GM21515 (cell line): ENCODE measurements at regions not wholly inside any gene's neighbourhood (a gene's known extent, or its start where the extent isn't known, plus 50 kb on each side); places are given as distances from the start of the nearest gene placed in this dataset.
"Not testable (repeated sequence)": the region's sequence is repeated elsewhere in the genome, so short reads cannot be mapped to it uniquely, and the experiment has no call there.

Experiments used
- ATAC-seq: cut with Tn5 transposase; IDR thresholded peaks from one replicate; pipeline ENCODE4 v1.9.1; 2021; ENCODE audit not compliant: unreplicated experiment

DNA sequence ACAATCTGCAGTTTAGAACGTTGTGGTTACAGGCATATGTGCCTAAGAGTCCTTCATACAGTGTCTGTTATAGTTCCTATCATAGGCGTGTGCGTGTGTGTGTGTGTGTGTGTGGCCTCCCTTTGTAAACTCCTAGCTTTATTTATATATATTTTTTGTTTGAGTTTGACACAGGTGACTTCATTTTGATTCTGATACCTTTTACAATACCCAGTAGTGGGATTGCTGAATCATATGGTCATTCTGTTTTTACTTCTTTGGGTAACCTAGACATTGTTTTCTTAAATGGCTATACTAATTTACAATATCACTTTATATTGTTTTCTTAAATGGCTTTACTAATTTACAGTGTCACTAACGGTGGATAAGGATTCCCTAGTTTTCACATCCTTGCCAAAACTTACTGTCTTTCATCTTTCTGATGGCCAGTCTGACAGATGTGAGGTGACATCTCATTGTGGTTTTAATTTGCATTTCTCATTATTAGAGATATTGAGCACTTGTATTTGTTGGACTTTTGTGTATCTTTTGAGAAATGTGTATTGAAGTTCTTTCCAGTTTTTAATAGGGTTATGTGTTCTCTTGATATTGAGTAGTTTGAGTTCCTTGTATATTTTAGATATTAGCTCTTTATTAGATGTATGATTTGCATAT lies 211.1 kb upstream of the NUDT6 start:
- ATAC-seq: peak; percentile 61

DNA sequence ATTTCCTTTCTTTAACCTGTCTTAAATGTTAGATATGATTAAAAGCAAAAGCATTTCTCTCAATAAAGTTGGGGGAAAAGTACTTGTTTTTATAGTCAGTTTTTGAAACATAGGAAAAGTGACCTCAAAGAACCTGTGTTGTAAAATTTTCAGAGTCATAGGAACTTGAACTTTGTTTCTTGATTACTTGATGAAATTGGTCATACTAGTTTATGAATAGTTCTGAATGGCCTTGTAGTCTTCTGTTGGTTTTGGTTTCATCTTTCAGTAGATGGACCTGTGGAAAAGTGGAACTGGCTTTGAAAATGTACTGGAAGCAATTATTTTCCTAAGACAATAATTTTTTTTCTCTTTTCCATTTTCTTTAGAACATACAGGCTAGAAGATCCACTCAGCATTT lies 222.2 kb upstream of the NUDT6 start:
- ATAC-seq: no peak

DNA sequence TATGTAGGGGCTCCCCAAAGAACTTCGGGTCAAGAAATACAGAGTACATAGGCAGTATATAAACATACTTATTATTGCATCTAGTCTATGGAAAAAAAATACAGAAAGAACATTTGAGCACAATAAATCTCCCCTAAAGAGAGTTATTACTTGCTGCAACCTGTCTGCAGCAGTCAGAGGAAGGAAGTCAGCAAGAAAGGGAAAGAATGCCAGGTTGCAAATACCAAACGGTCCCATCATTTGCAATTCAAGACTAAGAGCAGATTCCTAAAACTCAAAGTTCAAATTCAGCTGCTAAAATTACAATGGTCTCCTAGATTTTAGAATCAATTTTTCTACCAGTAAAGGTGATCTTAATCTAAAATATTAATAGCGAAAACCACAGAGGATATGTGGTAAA lies 236.2 kb upstream of the NUDT6 start:
- no peak for ATAC-seq

DNA sequence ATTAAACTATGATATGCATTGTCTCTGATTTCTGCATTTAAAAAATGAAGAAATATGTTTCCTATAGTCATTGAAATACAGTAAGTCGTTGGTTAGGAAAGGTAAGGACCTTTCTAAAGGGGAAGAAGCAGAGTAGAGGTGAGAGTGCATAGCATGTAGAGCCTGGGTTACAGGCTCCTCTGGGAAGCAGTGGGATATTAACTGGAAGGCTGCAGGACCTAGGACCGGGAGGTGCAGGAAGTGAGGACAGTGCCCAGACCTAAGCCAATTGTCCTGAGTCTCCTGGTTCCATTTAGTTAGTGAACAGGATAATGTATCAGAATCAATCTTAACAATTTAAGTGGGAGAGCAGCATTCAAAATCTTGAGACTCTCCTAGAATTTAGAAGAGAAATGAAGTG lies 237.1 kb upstream of the NUDT6 start:
- ATAC-seq: no peak

DNA sequence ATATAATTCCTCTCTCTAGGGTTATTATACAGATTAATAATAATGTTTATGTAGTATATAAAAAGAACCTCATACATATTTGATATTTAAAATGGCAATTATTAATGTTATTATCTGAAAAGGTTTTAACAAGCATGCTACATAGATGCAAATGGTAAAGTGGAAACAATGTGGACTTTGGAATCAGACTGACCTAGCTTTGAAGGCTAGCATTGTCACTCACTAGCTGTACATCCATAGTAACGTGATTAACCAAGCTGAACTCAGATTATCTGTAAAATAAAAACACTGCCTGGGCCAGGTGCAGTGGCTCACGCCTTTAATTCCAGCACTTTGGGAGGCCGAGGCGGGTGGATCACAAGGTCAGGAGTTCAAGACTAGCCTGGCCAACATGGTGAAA lies 233.7 kb upstream of the SPRY1 start:
- no peak for ATAC-seq

DNA sequence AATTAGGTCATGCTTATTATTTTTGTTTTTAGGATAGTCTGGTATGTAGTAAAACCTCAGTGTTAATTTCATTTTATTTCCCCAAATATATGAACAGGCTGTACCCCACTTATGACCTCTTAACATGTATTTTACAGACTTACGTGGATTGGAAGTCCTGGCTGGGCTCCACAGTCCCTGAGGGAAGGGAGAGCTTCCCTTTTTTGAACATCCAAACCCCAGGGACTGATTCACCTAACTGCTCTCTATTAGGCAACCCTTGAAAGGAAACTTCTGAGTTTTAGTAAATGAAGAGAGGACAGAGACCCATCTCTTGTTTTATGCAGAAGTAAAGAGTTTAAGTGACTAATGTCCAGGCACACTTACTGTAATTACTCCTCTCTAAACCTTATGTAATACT lies 233.1 kb upstream of the SPRY1 start:
- ATAC-seq: no peak

DNA sequence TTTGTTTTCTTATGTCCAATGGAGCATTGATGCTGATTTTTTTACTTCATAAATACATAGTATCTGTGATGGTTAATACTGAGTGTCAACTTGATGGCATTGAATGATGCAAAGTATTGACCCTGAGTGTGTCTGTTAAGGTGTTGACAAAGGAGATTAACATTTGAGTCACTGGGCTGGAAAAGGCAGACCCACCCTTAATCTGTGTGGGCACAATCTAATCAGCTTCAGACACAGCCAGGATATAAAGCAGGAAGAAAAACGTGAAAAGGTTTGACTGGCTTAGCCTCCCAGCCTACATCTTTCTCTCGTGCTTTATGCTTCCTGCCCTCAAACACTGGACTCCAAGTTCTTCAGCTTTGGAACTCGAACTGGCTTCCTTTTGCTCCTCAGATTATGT lies 230.6 kb upstream of the SPRY1 start:
- no peak for ATAC-seq

DNA sequence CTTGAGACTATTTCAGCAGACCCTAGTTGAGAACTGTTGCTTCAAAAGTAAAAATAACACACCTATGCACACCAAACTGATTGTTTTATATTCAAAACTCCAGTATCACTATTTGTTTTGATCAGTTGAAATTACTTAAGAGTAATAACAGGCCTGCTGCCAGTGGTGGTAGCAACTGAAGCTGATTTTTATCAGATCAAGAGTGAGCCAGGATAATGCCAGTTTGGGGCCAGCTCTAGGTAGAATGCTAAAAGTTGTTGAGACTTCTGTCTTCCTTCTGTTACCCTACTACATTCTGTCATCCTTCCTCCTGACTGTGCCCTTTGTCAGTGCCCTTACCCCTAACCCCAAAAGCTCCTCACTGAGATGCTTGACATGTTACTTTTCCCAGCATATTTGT lies 228.7 kb upstream of the SPRY1 start:
- no peak for ATAC-seq

DNA sequence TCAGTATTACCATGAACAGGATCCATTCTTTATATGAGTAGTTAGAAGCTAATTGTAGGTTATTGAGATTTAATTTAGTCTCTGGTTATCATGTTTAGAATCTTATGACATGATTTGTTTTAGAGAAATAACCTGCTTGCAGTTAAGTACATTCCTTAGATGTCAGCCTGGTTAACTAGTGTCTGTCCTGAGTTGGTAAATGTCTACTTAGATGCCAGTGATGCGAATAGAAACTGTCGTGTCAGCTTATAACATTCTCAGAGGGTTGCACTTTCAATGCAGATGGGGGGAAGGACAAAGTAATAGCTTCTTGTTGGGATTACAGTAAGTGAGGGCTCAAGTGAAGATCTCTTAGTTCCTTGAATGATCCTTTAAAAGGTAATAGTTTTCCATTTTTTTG lies 227.8 kb upstream of the SPRY1 start:
- ATAC-seq: no peak

DNA sequence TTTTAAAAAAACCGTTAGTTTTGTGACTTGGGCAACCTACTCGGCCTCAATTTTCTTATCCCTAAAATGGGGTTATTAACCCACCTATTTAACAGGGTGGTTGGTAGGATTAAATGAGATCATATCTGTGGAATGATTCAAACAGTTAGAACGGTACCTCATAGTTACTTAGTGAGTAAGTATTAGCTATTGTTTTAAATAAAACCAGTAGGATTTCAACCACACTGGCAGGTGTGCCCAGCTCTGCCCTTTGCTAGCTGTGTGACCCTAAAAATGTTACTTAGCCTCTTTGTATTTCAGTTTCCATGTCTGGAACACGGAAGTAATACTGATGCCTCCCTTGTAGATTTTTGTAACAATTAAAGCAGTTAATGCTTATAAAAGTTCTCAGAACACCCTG lies 225.8 kb upstream of the SPRY1 start:
- no peak for ATAC-seq

DNA sequence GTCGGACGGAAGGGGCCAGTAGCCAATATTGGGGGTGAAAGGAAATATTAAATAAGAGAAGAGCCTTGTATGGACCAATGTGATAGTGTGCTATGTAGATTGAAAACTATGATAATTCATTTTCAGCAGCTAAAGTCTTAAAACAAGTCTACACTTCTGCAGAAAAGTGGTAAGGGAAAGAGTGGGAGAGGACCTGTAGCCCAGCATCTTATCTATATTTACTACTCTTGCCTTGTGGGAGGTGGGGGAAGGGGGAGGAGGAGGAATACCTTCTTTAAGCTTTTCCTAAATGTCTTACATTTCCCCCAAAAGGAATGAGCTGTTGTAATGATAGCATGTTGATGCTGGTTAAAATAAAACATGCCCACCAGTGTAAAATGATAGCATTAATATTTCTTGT lies 220.0 kb upstream of the SPRY1 start:
- no peak for ATAC-seq

DNA sequence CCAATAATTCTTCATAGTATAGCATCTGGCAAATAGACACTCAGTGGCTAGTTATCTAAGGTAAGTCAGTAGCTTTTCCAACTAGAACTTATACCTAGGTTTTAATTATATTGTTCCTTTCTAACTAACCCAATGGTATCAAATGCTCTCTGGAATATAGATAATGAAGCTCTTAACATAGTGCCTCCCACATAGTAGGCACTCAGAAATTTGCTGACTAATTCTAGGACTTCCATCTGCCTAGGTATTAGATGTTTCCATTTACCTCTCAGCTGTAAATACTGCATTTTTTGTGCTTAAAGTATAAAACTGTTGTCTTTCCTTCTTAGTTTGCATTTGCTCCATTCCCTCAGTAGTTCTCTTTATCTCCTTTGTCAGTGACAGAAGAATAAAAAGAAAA lies 214.3 kb upstream of the SPRY1 start:
- no peak for ATAC-seq

DNA sequence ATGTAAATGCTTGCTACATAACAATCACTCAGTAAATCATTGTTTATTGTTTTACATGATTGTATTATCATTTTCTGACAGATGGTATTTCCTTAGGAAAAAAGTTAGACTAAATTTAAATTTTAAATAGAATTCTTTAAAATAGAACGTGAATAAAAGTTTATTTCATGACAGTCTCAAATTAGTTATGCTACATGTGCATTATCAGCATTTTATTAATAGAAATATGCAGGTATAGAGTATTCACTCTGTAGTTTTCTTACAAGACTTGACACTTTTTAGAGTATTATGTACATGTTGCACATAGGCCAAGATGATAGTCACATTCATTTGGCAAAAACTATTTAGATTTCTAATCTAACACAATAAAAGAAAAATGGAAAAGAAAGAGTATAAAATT lies 213.3 kb upstream of the SPRY1 start:
- ATAC-seq: no peak

DNA sequence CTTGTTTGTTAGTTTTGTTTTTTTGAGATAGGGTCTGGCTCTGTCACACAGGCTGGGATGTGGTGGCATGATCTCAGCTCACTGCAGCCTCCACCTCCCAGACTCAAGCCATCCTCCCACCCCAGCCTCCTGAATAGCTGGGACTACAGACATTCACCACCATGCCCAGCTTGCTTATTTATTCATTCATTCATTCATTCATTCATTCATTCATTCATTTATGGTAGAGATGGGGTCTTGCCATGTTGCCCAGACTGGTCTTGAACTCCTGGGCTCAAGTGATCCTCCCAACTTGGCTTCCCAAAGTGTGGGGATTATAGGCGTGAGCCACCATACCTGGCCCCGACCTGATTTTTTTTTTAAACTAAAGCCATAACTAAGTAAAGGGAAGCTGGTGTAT lies 212.8 kb upstream of the SPRY1 start:
- not testable (repeated sequence) for ATAC-seq

DNA sequence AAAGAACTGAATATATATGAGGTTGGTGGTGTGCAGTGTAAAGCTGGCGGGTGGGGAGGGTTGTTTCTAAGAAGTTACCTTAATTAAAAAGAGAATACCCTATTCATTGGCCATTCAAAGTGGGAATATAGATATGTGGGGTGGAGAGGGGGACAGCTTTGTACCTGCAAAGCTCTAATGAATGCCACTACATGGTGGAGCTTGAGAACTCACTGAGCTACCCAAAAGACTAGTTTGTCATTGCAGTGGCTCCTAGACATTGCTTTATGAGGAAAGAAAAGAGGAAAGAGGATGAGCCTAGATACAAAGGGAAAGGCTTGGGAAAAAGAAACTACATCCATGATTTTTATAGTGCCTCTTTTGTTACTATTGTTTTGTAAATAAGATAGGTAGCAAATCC lies 209.9 kb upstream of the SPRY1 start:
- ATAC-seq: no peak

DNA sequence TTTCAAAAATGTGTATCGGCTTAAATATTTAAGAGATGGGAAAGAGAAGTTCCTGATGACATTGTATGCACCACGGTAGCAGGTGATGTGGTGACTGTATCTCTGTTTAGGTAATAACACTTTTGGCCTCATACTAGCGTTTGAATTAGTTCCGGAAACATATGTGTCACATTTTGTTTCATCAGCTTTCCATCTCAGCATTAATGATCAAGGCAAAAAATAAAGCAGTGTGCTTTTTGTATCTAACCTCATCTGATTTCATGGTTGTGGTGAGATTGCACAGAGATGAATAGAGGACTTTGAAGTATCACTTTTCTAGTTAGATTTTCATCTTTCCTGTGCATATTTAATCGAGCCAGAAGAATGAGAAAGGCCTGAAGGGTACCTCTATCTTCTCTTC lies 206.4 kb upstream of the SPRY1 start:
- ATAC-seq: no peak

DNA sequence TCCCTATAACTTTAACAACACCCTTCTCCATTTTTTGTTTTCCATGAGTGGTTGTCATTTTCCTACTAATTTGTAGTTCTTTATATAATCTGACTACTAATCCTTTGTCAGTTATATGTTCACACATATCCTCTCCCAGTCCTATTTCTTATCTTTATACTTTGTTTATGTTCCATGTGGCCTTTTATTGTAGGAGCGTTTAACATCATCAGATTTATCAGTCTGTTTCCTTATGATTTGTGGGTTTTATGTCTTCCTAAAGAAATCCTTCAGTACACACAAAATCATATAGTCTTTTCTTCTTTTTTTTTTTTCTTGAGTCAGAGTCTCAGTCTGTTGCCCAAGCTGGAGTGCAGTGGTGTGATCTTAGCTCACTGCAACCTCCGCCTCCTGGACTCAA lies 204.9 kb upstream of the SPRY1 start:
- ATAC-seq: no peak

DNA sequence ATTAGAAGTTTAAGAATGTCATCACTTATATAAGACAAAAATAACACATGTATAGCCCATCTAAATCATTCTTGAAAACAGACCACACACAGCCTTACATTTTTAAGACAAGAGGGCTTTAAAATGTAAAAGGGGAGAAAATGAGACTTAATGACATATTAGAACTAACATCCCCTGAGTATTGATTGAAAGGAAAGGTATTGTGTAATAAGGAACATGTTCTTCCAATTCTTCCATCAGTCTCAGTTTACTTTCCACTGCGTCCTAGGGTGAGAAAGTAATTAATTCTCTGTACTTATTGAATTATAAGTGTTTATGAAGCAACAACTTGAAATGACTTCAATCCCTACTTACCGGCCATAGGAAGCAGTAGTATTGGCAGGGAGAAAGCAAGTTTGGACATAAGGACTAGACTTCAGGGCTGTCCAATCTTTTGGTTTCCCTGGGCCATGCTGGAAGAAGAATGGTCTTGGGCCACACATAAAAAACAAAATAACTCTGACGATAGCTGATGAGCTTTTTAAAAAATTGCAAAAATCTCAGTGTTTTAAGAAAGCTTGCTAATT lies 202.7 kb upstream of the SPRY1 start:
- ATAC-seq: no peak

DNA sequence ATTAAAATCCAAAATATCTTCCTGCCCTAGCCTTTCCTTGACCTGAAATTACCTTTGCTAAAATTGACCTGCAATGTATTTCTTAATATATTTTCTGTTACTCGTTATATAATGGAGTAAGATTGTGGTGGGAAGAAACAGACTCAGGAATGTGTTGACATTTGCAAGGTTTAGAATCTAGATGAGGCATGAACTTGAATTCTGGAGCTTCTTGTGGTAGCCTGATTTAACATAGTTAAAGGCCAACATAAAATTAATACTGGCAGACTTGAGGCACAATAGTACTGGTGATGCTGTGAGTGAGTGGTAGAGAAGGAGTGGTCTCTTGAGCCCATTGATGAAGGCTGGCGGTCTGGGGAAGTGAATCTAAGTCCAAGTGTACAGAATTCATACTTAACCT lies 197.9 kb upstream of the SPRY1 start:
- no peak for ATAC-seq

DNA sequence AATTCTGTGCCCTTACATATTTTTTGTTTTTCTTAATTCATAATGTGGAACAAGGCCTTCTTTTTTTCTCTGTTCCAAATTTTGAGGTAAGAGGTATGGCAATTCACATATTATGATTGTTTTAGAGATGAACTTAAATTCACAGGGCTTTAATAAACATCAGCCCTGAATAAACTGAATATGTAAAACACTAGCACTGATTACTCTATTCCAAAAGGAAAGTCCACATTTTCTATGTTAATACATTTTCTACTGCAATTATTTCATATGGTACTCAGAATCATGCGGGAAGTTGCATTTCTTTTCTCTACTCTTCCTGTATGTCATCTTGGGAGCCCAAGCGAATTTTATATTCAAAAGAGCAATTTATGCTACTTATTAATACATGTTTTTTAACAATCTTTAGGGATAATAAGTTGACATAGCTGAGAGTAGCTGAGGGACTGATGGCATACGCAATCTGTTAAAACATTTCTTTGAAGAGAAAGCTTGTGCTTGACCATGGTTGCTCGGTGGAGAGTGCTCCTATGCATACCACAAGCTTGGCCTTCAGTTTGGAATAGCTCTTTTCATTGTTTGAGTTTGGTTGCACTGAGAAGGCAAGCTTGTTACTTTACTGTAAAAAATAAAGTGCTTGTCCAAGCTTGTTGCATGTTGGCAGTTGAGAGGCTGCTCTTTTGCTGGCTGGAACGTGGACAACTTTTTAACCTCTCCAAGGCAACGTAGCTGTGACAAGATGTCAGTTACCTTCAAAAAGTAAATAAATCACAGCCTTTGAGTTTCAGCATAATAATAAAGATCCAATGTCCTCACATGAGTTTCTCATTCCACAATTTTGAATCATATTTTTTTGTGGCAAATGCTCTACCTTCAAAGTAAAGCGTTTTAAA lies 196.3 kb upstream of the SPRY1 start:
- no peak for ATAC-seq

DNA sequence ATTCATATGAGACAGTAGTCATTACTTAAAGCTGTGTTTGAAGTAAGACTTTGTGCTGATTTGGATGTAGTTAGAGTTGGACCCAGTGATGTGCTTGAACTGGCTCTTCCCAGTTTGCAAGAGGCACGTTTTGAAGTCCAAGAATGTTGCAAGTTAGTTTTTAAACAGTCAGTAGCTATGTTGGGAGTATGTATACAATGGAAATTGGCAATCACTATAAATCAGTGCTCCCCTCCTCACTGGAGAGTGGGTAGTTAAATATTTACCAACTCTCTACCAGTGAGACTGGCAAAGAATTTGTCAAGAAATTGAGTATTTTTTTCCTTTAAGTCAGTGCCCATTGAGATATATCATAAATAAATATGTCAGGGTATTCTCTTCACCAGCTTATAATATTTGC lies 191.9 kb upstream of the SPRY1 start:
- no peak for ATAC-seq

DNA sequence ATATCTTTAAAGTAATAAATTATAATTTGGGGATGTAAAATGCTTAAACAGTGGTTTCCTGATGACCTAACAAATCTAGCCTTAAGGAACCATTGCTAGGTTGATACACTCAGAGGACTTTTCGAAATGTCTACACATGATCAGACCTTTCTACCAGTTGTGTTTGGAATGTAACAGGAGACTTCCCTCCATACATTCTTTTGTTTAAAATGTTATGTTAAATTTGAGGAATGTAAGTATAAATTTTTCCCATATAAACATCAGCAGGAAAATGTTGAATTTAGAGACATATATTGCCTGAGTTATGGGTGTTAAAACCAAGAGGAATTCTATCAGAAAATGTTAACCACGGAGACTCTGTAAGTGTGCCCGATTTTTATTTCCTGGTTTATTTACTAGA lies 190.6 kb upstream of the SPRY1 start:
- ATAC-seq: no peak
